Loucy (cell line): ENCODE measurements at regions not wholly inside any gene's neighbourhood (a gene's known extent, or its start where the extent isn't known, plus 50 kb on each side); places are given as distances from the start of the nearest gene placed in this dataset.
"Not testable (repeated sequence)": the region's sequence is repeated elsewhere in the genome, so short reads cannot be mapped to it uniquely, and the experiment has no call there.

ENCODE experiments used
- H2AFZ ChIP-seq: fragments of 200-600 bp; sonication (generic); 2 replicates; pipeline ENCODE4 v1.6.0; 2016; ENCODE audit warnings: antibody characterized with exemption, mild to moderate bottlenecking, low read length, moderate library complexity
- H3F3A ChIP-seq: fragments of 200-600 bp; 2 replicates; pipeline ENCODE4 v1.6.0; 2016; ENCODE audit warnings: antibody characterized with exemption, low read depth, mild to moderate bottlenecking
- H3K27me3 ChIP-seq: fragments of 200-600 bp; sonication (generic); 2 replicates; pipeline ENCODE4 v1.6.1; 2014; ENCODE audit warnings: low read length, mild to moderate bottlenecking; ENCODE audit not compliant: insufficient read depth, poor library complexity, severe bottlenecking
- H3K36me3 ChIP-seq: fragments of 200-600 bp; sonication (generic); 2 replicates; pipeline ENCODE4 v1.6.1; 2016; ENCODE audit warnings: low read length; ENCODE audit not compliant: insufficient read depth
- H3K4me1 ChIP-seq: fragments of 200-600 bp; sonication (generic); 2 replicates; pipeline ENCODE4 v1.5.1; 2014; ENCODE audit warnings: low read length, mild to moderate bottlenecking; ENCODE audit not compliant: insufficient read depth, poor library complexity, severe bottlenecking
- H3K4me2 ChIP-seq: fragments of 200-600 bp; sonication (generic); 2 replicates; pipeline ENCODE4 v1.6.0; 2014; ENCODE audit warnings: antibody characterized with exemption, low read length, low read depth, mild to moderate bottlenecking; ENCODE audit not compliant: poor library complexity, severe bottlenecking
- H3K4me3 ChIP-seq: fragments of 200-600 bp; sonication (generic); 2 replicates; pipeline ENCODE4 v1.5.1; 2014; ENCODE audit warnings: low read length, mild to moderate bottlenecking, mixed read lengths; ENCODE audit not compliant: poor library complexity, severe bottlenecking
- H3K79me2 ChIP-seq: fragments of 200-600 bp; sonication (generic); 2 replicates; pipeline ENCODE4 v1.6.1; 2014; ENCODE audit warnings: low read length; ENCODE audit not compliant: insufficient read depth
- H3K9ac ChIP-seq: fragments of 200-600 bp; sonication (generic); 2 replicates; pipeline ENCODE4 v1.6.0; 2014; ENCODE audit warnings: mild to moderate bottlenecking, low read depth, low read length, moderate library complexity; ENCODE audit not compliant: poor library complexity, severe bottlenecking
- H3K9me2 ChIP-seq: fragments of 200-600 bp; sonication (generic); replicated peaks from 2 replicates; pipeline ENCODE4 v1.6.1; 2016; ENCODE audit warnings: low read depth, low read length, mixed read lengths
- H3K9me3 ChIP-seq: fragments of 200-600 bp; sonication (generic); 2 replicates; pipeline ENCODE4 v1.6.1; 2014; ENCODE audit warnings: mild to moderate bottlenecking, antibody characterized with exemption, low read length, low read depth; ENCODE audit not compliant: insufficient read depth
- H4K20me1 ChIP-seq: fragments of 200-600 bp; sonication (generic); 2 replicates; pipeline ENCODE4 v1.6.0; 2014; ENCODE audit warnings: antibody characterized with exemption, low read length, mild to moderate bottlenecking; ENCODE audit not compliant: insufficient read depth, poor library complexity, severe bottlenecking
- CTCF ChIP-seq: fragments of 200-600 bp; sonication (generic); conservative IDR thresholded peaks from 2 replicates; pipeline ENCODE4 v1.5.1; 2014; ENCODE audit warnings: mild to moderate bottlenecking, antibody characterized with exemption, low read length
- EZH2phosphoT487 ChIP-seq: fragments of 200-600 bp; IDR thresholded peaks from 2 replicates; pipeline ENCODE4 v1.6.1; 2018; ENCODE audit warnings: antibody characterized with exemption, mild to moderate bottlenecking, moderate library complexity, borderline replicate concordance

- no peak overlapping the region for H3K4me2 ChIP-seq
- H3K27me3 ChIP-seq, result no peaks in the 10 kb centered on the region
- no peaks in the 10 kb centered on the region for H3K9me3 ChIP-seq
- H3K9ac ChIP-seq, result no peak overlapping the region
- H3K36me3 ChIP-seq, result no peaks in the 10 kb centered on the region
- no peaks in the 10 kb centered on the region for H3K79me2 ChIP-seq
- H3F3A ChIP-seq, result no peaks in the 10 kb centered on the region
- TF ChIP-seq CTCF, result no peak
- no peak for TF ChIP-seq EZH2phosphoT487
- H3K4me3 ChIP-seq, result no peak overlapping the region
- H3K9me2 ChIP-seq, result no peaks in the 10 kb centered on the region
- no peak overlapping the region for H2AFZ ChIP-seq
- H4K20me1 ChIP-seq, result no peaks in the 10 kb centered on the region
- no peaks in the 10 kb centered on the region for H3K4me1 ChIP-seq
Measured at GRCh38 chr6:154933181-154933827, 61.8 kb upstream of the TIAM2 start.

GRCh38 chr6:154937306-154938220 is 57.6 kb upstream of the TIAM2 start:
- Histone ChIP-seq H3K9me3 (no peaks in the 10 kb centered on the region), H3F3A (no peaks in the 10 kb centered on the region), H3K27me3 (no peaks in the 10 kb centered on the region), H3K9me2 (no peaks in the 10 kb centered on the region), H2AFZ (no peak overlapping the region), H3K9ac (no peak overlapping the region), H3K79me2 (no peaks in the 10 kb centered on the region), H3K4me3 (no peak overlapping the region), H3K36me3 (no peaks in the 10 kb centered on the region), H3K4me1 (no peaks in the 10 kb centered on the region), H4K20me1 (no peaks in the 10 kb centered on the region), H3K4me2 (no peak overlapping the region)
- TF ChIP-seq EZH2phosphoT487 (no peak), CTCF (no peak)

DNA sequence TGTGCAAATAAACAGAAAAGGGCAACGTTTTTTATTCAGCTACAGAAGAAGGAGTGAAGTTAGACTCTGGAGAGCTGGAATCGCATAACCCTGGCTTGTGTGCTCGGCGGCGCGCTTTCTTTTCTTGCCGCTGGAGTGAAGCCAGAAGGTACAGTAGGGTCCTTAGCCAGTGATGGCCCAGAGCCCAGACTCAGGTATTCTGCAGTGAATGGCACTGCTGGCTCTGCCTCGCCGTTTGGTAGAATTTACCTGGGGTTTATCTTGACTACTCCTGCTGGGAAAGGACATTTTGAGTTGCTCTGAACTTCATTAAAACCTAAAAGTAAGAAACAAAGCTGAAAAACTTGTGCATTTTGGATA is 56.9 kb upstream of the TIAM2 start:
- Histone ChIP-seq H3K9ac (no peak overlapping the region), H2AFZ (no peak overlapping the region), H3K9me3 (no peaks in the 10 kb centered on the region), H3K9me2 (no peaks in the 10 kb centered on the region), H3K4me3 (no peak overlapping the region), H3F3A (no peaks in the 10 kb centered on the region), H3K4me1 (no peaks in the 10 kb centered on the region), H3K27me3 (no peaks in the 10 kb centered on the region), H3K36me3 (no peaks in the 10 kb centered on the region), H3K4me2 (no peak overlapping the region), H4K20me1 (no peaks in the 10 kb centered on the region), H3K79me2 (no peaks in the 10 kb centered on the region)
- TF ChIP-seq CTCF, result no peak
- no peak for TF ChIP-seq EZH2phosphoT487

DNA sequence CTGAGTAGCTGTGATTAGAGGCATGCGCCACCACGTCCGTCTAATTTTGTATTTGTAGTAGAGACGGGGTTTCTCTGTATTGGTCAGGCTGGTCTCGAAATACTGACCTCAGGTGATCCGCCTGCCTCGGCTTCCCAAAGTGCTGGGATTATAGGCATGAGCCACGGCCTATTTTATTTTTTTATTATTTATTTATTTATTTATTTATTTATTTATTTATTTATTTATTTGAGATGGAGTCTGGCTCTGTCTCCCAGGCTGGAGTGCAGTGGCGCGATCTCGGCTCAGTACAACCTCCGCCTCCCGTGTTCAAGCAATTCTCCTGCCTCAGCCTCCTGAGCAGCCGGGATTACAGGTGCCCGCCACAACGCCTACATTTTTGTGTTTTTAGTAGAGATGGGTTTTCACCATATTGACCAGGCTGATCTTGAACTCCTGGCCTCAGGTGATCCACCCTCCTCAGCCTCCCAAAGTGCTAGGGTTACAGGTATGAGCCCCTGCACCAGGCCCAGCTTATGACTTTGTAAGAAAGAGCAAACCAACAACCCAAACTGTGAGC is 56.3 kb upstream of the TIAM2 start:
- not testable (repeated sequence) for H3K4me3 ChIP-seq, H3K9ac ChIP-seq, H4K20me1 ChIP-seq, H3K36me3 ChIP-seq, H3K9me2 ChIP-seq, H3K4me1 ChIP-seq, H3F3A ChIP-seq, H2AFZ ChIP-seq, H3K4me2 ChIP-seq, H3K27me3 ChIP-seq, H3K79me2 ChIP-seq, H3K9me3 ChIP-seq
